ENCODE measurements at regions not wholly inside any gene's neighbourhood (a gene's known extent, or its start where the extent isn't known, plus 50 kb on each side); places are given as distances from the start of the nearest gene placed in this dataset.
"Not testable (repeated sequence)": the region's sequence is repeated elsewhere in the genome, so short reads cannot be mapped to it uniquely, and the experiment has no call there.

DNA sequence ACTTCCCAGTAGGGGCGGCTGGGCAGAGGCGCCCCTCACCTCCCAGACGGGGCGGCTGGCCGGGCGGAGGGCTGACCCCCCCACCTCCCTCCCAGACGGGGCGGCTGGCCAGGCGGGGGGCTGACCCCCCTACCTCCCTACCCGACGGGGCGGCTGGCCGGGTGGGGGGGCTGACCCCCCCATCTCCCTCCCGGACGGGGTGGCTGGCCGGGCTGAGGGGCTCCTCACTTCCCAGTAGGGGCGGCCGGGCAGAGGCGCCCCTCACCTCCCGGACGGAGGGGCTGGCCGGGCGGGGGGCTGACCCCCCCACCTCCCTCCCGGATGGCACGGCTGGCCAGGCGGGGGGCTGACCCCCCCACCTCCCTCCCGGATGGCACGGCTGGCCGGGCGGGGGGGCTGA is 508.1 kb upstream of the PHF14 start:
- not testable (repeated sequence) for H3K27me3 ChIP-seq (ENCODE audit: insufficient read depth, low read length); H3K27ac ChIP-seq (ENCODE audit: low read length); H3K4me3 ChIP-seq (ENCODE audit: low read length); H3K36me3 ChIP-seq (ENCODE audit: insufficient read depth, low read depth, low read length); H3K4me1 ChIP-seq (ENCODE audit: insufficient read depth, low read length); H3K9me3 ChIP-seq (ENCODE audit: insufficient read depth, low read depth, low read length); H3K9ac ChIP-seq (ENCODE audit: low read depth, low read length)

DNA sequence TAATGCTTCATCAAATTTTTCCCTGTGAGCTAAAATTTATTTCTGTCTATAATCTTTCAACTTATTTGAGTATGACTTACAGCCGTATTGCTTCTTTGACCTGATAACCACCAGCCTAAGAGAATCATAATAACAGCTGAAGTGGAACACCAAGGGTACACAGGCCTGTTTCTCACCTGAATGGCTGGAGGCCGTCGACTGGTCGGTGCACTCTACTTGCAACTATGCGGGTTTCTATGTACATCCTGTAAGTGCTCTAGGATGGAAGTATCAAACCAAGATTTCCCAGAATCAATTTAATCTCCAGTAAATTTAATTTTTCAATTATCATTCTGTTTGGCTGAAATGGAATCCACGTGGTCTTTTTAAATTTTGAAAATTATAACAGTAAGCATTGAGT is 504.8 kb upstream of the PHF14 start:
- Histone ChIP-seq H3K27me3 (ENCODE audit: insufficient read depth, low read length) (no peaks in the 10 kb centered on the region), H3K4me1 (ENCODE audit: insufficient read depth, low read length) (no peaks in the 10 kb centered on the region), H3K9me3 (ENCODE audit: insufficient read depth, low read depth, low read length) (no peaks in the 10 kb centered on the region), H3K9ac (ENCODE audit: low read depth, low read length) (no peak overlapping the region), H3K36me3 (ENCODE audit: insufficient read depth, low read depth, low read length) (no peaks in the 10 kb centered on the region), H3K27ac (ENCODE audit: low read length) (no peak overlapping the region), H3K4me3 (ENCODE audit: low read length) (no peak overlapping the region)

DNA sequence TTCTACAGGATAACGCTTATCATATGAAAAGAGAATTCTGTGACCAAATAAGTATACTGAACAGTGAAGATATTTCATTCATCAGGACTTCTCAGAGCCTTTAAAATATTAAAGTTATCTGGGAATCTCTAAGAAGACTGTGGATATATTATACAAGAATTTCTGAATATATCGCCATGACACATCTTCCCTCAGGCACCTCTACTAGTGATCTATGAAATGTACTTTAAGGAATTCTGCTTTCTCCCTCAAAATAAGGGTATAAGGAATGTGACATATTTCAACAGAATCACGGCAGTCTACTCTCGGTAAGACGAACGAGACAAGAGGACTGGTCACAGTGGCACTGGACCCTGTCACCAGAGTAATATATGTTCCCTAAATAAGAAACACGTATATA is 504.2 kb upstream of the PHF14 start:
- no peak overlapping the region for H3K27ac ChIP-seq (ENCODE audit: low read length)
- H3K9ac ChIP-seq (ENCODE audit: low read depth, low read length): no peak overlapping the region
- H3K9me3 ChIP-seq (ENCODE audit: insufficient read depth, low read depth, low read length): no peaks in the 10 kb centered on the region
- no peaks in the 10 kb centered on the region for H3K27me3 ChIP-seq (ENCODE audit: insufficient read depth, low read length)
- no peaks in the 10 kb centered on the region for H3K4me1 ChIP-seq (ENCODE audit: insufficient read depth, low read length)
- H3K4me3 ChIP-seq (ENCODE audit: low read length): no peak overlapping the region
- no peaks in the 10 kb centered on the region for H3K36me3 ChIP-seq (ENCODE audit: insufficient read depth, low read depth, low read length)

DNA sequence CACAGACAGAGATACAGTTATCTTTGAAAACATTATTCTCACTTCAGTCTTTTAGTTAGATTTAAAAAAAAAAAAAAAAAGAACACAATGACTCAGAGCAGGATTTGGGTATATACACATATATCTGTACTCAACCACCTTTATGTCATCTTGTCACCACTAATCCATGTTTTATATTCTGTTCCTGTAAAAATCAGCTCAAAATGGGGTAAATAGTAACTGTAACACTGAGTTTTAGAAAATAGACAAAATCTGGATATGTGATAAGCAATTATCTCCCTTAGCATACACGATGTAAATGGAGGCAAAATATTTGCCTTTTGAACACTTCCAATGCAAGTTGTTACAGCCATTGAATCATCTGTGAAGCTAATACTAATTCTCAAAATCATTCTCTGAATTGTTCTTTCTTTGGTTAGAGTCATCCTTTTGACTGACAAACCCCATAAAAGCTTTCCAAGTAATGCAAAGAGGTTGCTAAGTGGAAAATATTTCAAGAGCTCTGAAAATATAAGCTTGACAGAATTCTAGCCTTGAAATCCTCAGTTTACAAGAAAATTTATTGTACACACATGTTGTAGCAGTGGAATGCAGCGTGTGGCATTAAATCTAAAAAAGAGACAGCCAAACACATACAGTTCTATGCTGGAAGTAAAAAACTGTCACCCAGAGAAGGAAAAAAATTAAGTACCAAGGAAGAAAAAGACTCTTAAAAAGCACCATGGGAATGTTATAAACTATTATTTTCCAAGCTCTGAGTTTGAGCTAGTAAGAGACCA is 502.2 kb upstream of the PHF14 start:
- Histone ChIP-seq H3K27ac (ENCODE audit: low read length) (no peak overlapping the region), H3K36me3 (ENCODE audit: insufficient read depth, low read depth, low read length) (no peaks in the 10 kb centered on the region), H3K4me3 (ENCODE audit: low read length) (no peak overlapping the region), H3K9me3 (ENCODE audit: insufficient read depth, low read depth, low read length) (no peaks in the 10 kb centered on the region), H3K9ac (ENCODE audit: low read depth, low read length) (no peak overlapping the region), H3K4me1 (ENCODE audit: insufficient read depth, low read length) (no peaks in the 10 kb centered on the region), H3K27me3 (ENCODE audit: insufficient read depth, low read length) (no peaks in the 10 kb centered on the region)

DNA sequence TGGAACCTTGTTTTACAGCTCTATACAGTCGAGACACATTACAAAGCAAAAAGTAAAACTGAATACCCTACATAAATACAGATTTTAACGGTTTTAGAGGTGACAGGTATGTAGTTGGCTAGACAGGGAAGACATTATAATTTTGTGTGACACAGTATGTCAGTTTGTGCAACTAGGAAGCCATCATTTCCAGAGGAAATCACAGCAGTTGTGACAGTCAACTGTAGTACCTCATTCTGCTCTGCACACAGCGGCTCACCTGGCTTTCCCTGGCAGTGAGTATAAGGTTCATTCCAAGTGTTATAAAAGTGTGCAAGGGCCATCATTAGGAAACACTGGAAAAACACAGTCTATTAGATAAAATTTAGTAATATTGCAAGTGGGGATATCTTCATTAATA is 501.6 kb upstream of the PHF14 start:
- Histone ChIP-seq H3K9ac (ENCODE audit: low read depth, low read length) (no peak overlapping the region), H3K4me1 (ENCODE audit: insufficient read depth, low read length) (no peaks in the 10 kb centered on the region), H3K27me3 (ENCODE audit: insufficient read depth, low read length) (no peaks in the 10 kb centered on the region), H3K4me3 (ENCODE audit: low read length) (no peak overlapping the region), H3K9me3 (ENCODE audit: insufficient read depth, low read depth, low read length) (no peaks in the 10 kb centered on the region), H3K36me3 (ENCODE audit: insufficient read depth, low read depth, low read length) (no peaks in the 10 kb centered on the region), H3K27ac (ENCODE audit: low read length) (no peak overlapping the region)

DNA sequence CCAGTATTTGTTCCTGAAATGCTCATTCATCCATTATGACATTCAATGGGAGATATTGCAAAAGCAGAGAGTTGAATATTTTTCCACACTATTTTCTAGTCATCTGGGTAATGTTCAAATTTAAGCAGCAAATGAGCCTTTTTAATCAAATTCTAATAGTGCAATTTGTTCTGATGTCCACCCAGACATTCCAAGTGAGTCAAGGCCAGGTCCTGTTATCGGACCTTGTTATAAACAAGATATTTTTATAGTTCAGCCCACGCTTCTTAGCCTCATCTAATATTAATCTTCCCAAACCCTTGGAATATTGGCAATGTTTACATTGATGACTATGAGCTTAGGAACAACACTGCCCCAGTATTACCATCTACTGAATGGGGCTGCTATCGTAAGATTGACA is 500.1 kb upstream of the PHF14 start:
- Histone ChIP-seq H3K4me1 (ENCODE audit: insufficient read depth, low read length) (no peaks in the 10 kb centered on the region), H3K9ac (ENCODE audit: low read depth, low read length) (no peak overlapping the region), H3K9me3 (ENCODE audit: insufficient read depth, low read depth, low read length) (no peaks in the 10 kb centered on the region), H3K36me3 (ENCODE audit: insufficient read depth, low read depth, low read length) (no peaks in the 10 kb centered on the region), H3K27ac (ENCODE audit: low read length) (no peak overlapping the region), H3K27me3 (ENCODE audit: insufficient read depth, low read length) (no peaks in the 10 kb centered on the region), H3K4me3 (ENCODE audit: low read length) (no peak overlapping the region)

DNA sequence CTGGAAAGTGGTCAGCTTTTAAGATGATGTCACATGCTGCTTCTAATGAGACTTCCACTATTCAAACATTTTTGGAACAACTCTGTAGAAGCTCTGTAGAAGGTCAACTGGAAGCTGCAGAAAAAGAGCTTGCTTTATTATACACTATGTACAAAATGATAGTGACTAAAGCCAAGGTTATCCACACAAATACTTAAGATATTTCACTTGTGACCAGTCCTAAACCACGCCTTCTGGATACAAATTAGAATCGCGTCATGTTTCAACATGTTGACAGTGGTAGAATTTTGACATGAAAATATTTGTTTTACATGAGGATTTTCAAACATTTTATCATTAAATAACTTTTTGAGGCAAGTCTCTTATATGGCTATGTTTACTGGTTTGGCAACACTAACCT is 499.6 kb upstream of the PHF14 start:
- Histone ChIP-seq H3K27ac (ENCODE audit: low read length) (no peak overlapping the region), H3K4me3 (ENCODE audit: low read length) (no peak overlapping the region), H3K9me3 (ENCODE audit: insufficient read depth, low read depth, low read length) (no peaks in the 10 kb centered on the region)

DNA sequence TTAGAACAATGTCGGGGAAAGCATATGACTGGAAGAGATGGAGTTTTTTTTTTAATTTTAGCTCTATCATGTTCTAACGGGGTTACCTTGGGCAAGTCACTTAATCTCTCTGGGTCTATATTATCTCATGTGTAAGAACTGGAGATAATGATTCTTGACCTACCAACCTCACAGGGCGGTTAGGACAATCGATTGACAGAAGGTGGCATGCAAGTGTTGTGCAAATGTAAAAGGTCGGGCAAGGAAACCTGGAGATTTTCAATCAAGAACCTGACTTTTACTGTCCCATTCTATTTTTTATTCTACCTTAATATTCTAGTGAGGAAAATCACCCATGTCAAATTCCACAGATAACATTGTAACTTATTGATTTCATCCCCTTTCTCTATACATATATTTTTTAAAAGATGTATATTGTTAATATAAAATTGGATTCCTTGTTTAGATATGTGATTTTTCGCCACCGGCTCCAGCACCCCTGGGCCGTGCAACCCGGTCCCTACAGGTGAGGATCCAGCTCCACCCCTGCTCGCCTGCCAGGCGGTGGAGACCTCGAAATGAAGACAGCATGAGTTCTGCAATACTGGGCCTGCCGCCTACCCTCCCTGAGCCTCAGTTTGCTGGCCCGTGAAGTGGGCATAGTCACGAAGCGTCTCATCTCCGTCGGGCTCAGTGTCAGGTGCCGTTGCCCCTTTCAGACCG is 497.6 kb upstream of the PHF14 start:
- Histone ChIP-seq H3K4me3 (ENCODE audit: low read length) (no peak overlapping the region), H3K9me3 (ENCODE audit: insufficient read depth, low read depth, low read length) (no peaks in the 10 kb centered on the region), H3K27me3 (ENCODE audit: insufficient read depth, low read length) (no peaks in the 10 kb centered on the region), H3K4me1 (ENCODE audit: insufficient read depth, low read length) (no peaks in the 10 kb centered on the region), H3K27ac (ENCODE audit: low read length) (no peak overlapping the region), H3K36me3 (ENCODE audit: insufficient read depth, low read depth, low read length) (no peaks in the 10 kb centered on the region), H3K9ac (ENCODE audit: low read depth, low read length) (no peak overlapping the region)

More for the DNA sequence above, 499.6 kb upstream of the PHF14 start:
- H3K36me3 ChIP-seq (ENCODE audit: insufficient read depth, low read depth, low read length): no peaks in the 10 kb centered on the region
- no peaks in the 10 kb centered on the region for H3K4me1 ChIP-seq (ENCODE audit: insufficient read depth, low read length)
- no peak overlapping the region for H3K9ac ChIP-seq (ENCODE audit: low read depth, low read length)
- no peaks in the 10 kb centered on the region for H3K27me3 ChIP-seq (ENCODE audit: insufficient read depth, low read length)

DNA sequence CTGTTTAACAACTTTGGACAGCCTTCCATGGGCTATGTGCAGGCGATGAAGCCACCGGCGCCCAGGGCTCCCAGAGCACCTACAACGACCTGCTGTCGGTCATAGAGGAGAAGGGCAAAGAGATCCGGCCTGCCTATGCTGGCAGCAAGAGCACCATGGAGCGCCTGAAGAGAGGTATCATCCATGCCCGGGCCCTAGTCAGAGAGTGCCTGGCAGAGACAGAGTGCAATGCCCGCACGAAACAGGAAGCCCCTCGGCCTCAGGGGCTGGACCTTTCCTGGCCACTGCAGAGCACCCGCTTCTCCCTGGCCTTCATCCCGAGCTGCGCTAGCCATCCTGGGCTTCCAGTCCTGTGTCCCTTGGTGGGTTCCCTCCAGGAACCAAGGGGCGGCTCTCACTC is 497.0 kb upstream of the PHF14 start:
- Histone ChIP-seq H3K9me3 (ENCODE audit: insufficient read depth, low read depth, low read length) (no peaks in the 10 kb centered on the region), H3K4me1 (ENCODE audit: insufficient read depth, low read length) (no peaks in the 10 kb centered on the region), H3K4me3 (ENCODE audit: low read length) (no peak overlapping the region), H3K27ac (ENCODE audit: low read length) (no peak overlapping the region), H3K9ac (ENCODE audit: low read depth, low read length) (no peak overlapping the region), H3K27me3 (ENCODE audit: insufficient read depth, low read length) (no peaks in the 10 kb centered on the region), H3K36me3 (ENCODE audit: insufficient read depth, low read depth, low read length) (no peaks in the 10 kb centered on the region)

DNA sequence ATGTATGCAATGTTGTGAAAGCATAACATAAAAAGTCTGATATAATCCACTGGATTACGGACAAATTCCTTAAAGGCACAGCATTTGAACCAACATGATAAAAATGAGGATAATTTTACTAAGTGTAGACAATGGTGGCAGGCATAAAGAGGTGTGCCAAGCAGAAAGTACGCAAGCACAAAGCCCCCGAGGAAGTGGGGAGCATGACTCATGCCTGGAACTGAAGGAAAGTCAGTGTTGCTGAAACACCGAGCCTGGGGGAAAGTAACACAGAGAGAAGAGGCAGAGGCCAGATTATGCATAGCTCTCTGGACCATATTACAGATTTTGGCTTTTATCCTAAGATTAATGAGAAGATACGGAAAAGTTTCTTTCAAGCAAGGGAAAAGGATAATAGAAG is 490.0 kb upstream of the PHF14 start:
- H3K27me3 ChIP-seq (ENCODE audit: insufficient read depth, low read length): no peaks in the 10 kb centered on the region
- H3K9ac ChIP-seq (ENCODE audit: low read depth, low read length): no peak overlapping the region
- no peak overlapping the region for H3K4me3 ChIP-seq (ENCODE audit: low read length)
- no peaks in the 10 kb centered on the region for H3K4me1 ChIP-seq (ENCODE audit: insufficient read depth, low read length)
- no peak overlapping the region for H3K27ac ChIP-seq (ENCODE audit: low read length)
- no peaks in the 10 kb centered on the region for H3K36me3 ChIP-seq (ENCODE audit: insufficient read depth, low read depth, low read length)
- no peaks in the 10 kb centered on the region for H3K9me3 ChIP-seq (ENCODE audit: insufficient read depth, low read depth, low read length)

DNA sequence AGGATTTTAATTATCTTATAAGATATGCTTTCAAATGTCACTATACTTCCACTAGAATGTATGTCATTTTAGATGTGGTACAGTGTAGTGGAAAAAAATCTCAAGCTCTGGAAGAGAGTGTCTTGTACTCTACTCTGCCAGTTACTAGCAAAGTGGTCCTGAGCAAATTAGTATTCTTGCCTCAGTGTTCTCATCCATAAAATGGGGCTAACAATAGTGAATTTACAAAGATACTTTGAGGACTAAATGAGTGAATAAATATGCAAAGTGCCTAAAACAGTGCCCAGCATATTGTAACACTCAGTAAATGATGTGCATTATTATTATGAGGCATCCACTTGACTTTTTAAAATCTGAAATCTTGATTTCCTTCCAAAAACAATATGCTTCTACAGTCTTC is 488.9 kb upstream of the PHF14 start:
- Histone ChIP-seq H3K27me3 (ENCODE audit: insufficient read depth, low read length) (no peaks in the 10 kb centered on the region), H3K27ac (ENCODE audit: low read length) (no peak overlapping the region), H3K9ac (ENCODE audit: low read depth, low read length) (no peak overlapping the region), H3K36me3 (ENCODE audit: insufficient read depth, low read depth, low read length) (no peaks in the 10 kb centered on the region), H3K4me3 (ENCODE audit: low read length) (no peak overlapping the region), H3K4me1 (ENCODE audit: insufficient read depth, low read length) (no peaks in the 10 kb centered on the region), H3K9me3 (ENCODE audit: insufficient read depth, low read depth, low read length) (no peaks in the 10 kb centered on the region)

DNA sequence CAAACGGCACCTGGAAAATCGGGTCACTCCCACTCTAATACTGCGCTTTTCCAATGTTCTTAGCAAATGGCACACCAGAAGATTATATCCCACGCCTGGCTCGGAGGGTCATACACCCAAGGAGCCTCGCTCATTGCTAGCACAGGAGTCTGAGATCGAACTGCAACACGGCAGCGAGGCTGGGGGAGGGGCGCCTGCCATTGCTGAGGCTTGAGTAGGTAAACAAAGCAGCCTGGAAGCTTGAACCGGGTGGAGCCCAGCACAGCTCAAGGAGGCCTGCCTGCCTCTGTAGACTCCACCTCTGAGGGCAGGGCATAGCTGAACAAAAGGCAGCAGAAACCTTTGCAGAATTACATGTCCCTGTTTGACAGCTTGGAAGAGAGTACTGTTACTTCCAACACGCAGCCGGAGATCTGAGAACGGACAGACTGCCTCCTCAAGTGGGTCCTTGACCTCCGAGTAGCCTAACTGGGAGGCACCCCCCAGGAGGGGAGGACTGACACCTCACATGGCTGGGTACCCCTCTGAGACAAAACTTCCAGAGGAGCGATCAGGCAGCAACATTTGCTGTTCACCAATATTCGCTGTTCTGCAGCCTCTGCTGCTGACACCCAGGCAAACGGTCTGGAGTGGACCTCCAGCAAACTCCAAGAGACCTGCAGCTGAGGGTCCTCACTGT is 472.3 kb upstream of the PHF14 start:
- not testable (repeated sequence) for H3K27me3 ChIP-seq (ENCODE audit: insufficient read depth, low read length); H3K4me3 ChIP-seq (ENCODE audit: low read length); H3K4me1 ChIP-seq (ENCODE audit: insufficient read depth, low read length); H3K9ac ChIP-seq (ENCODE audit: low read depth, low read length); H3K27ac ChIP-seq (ENCODE audit: low read length); H3K36me3 ChIP-seq (ENCODE audit: insufficient read depth, low read depth, low read length)
- H3K9me3 ChIP-seq (ENCODE audit: insufficient read depth, low read depth, low read length): peaks cover 11% of the 10 kb centered on the region

Measured in iPS-20b (cell line).